ENCODE measurements at regions not wholly inside any gene's neighbourhood (a gene's known extent, or its start where the extent isn't known, plus 50 kb on each side); places are given as distances from the start of the nearest gene placed in this dataset.

- DNase-seq, result no peak
- Histone ChIP-seq H3K27ac (no peak overlapping the region), H3K27me3 (no peaks in the 10 kb centered on the region), H3K4me1 (no peaks in the 10 kb centered on the region), H3K4me3 (no peak overlapping the region), H3K9me3 (no peaks in the 10 kb centered on the region), H3K36me3 (no peaks in the 10 kb centered on the region)
- TF ChIP-seq POLR2AphosphoS5 (IDR thresholded peaks at IDR 0.05), result no peak
- TF ChIP-seq CTCF (IDR thresholded peaks at IDR 0.05), result no peak
- TF ChIP-seq POLR2A (IDR thresholded peaks at IDR 0.05), result no peak
- no peak for TF ChIP-seq EP300 (IDR thresholded peaks at IDR 0.05)
- WGBS, 2 donors, result 84 to 88% methylated on average over 3 of the region's 3 CpGs
- intact Hi-C loops (cut with DNase I), result no loop called here
These were observed 143.0 kb downstream of the BUB3 start for GRCh38 chr10:123297175-123297574.

GRCh38 chr10:123298583-123298982 is 144.4 kb downstream of the BUB3 start:
- no peak for DNase-seq
- no peak overlapping the region for H3K27ac ChIP-seq
- no peak overlapping the region for H3K4me3 ChIP-seq
- H3K4me1 ChIP-seq, result no peaks in the 10 kb centered on the region
- H3K36me3 ChIP-seq, result no peaks in the 10 kb centered on the region
- intact Hi-C loops (cut with DNase I), result no loop called here
- 82 to 91% methylated on average over 5 of the region's 5 CpGs for WGBS, 2 donors
- no peaks in the 10 kb centered on the region for H3K27me3 ChIP-seq
- TF ChIP-seq CTCF (IDR thresholded peaks at IDR 0.05), result no peak
- no peak for TF ChIP-seq EP300 (IDR thresholded peaks at IDR 0.05)
- no peak for TF ChIP-seq POLR2A (IDR thresholded peaks at IDR 0.05)
- no peak for TF ChIP-seq POLR2AphosphoS5 (IDR thresholded peaks at IDR 0.05)
- H3K9me3 ChIP-seq, result no peaks in the 10 kb centered on the region

GRCh38 chr10:123299598-123299997 is 145.4 kb downstream of the BUB3 start:
- no peak overlapping the region for H3K4me3 ChIP-seq
- TF ChIP-seq CTCF (IDR thresholded peaks at IDR 0.05), result no peak
- WGBS, 2 donors, result 63 to 74% methylated on average over 6 of the region's 6 CpGs

GRCh38 chr10:123301077-123301857 is 147.1 kb downstream of the BUB3 start:
- Histone ChIP-seq H3K27ac (peak overlapping the region in 1 of 4 donors; percentile 25), H3K4me1 (no peaks in the 10 kb centered on the region), H3K9me3 (no peaks in the 10 kb centered on the region), H3K27me3 (no peaks in the 10 kb centered on the region), H3K4me3 (no peak overlapping the region), H3K36me3 (no peaks in the 10 kb centered on the region)
- intact Hi-C loops (cut with DNase I), result no loop called here
- DNase-seq, result no peak
- TF ChIP-seq POLR2A (IDR thresholded peaks at IDR 0.05) (no peak), EP300 (IDR thresholded peaks at IDR 0.05) (no peak), POLR2AphosphoS5 (IDR thresholded peaks at IDR 0.05) (no peak), CTCF (IDR thresholded peaks at IDR 0.05) (no peak)
- 39 to 54% methylated on average over 10 of the region's 10 CpGs for WGBS, 2 donors

More at GRCh38 chr10:123299598-123299997, 145.4 kb downstream of the BUB3 start:
- Histone ChIP-seq H3K9me3 (no peaks in the 10 kb centered on the region), H3K27me3 (no peaks in the 10 kb centered on the region), H3K4me1 (no peaks in the 10 kb centered on the region), H3K27ac (no peak overlapping the region), H3K36me3 (no peaks in the 10 kb centered on the region)
- no peak for DNase-seq
- intact Hi-C loops (cut with DNase I), result no loop called here

Data from sigmoid colon (tissue), 6 donors.